ENCODE measurements at regions not wholly inside any gene's neighbourhood (a gene's known extent, or its start where the extent isn't known, plus 50 kb on each side); places are given as distances from the start of the nearest gene placed in this dataset.

DNA sequence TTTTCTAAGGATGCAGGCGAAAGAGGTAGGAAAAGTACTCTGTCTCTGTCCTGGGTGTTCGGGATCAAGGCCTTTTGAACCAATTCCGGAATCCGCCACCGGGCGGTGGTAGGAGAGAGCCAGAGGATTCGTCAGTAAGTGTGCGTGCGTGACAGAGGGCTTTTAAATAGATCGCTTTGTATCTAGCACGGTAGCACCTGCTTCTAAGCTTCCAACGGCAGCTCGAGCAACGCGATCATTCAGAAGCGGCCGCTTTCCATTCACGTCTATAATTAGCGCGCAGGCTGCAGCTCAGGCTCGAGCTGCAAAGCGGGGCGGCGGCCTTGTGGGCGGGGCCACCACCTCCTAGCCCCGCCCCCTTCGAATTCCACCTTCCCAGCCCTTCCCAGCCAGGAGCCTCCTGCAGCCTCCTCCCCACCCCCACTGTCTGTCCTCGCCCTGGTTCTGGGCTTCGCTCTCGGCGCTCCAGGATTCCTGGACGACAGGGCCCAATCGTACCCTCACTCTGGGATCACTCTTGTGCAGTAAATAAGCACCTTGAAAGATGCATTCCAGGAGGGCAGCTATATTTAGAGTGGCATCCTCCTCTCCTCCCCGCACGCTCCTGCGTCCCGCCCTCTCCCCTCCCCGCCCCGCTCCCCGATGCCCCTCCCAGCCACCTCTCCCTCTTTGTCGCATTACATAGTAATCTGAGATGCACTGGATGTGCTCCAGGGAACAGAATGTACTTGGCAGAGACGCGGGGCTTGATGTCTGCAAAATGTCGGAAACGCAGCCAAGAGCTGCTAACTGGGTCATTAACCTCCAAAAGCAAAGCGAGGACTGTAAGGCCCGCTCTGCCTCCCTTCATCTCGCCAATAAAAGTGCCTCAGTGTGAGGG lies 224.1 kb upstream of the TPRG1 start:
- CTCF ChIA-PET = interaction anchor here (18.6 kb wide), 1 partner anchor 1212 kb away, joined by 530 read pairs; no protein-coding TSS in a partner anchor
- POLR2A ChIA-PET = no interaction called here
- TF ChIP-seq, protein P1, sequence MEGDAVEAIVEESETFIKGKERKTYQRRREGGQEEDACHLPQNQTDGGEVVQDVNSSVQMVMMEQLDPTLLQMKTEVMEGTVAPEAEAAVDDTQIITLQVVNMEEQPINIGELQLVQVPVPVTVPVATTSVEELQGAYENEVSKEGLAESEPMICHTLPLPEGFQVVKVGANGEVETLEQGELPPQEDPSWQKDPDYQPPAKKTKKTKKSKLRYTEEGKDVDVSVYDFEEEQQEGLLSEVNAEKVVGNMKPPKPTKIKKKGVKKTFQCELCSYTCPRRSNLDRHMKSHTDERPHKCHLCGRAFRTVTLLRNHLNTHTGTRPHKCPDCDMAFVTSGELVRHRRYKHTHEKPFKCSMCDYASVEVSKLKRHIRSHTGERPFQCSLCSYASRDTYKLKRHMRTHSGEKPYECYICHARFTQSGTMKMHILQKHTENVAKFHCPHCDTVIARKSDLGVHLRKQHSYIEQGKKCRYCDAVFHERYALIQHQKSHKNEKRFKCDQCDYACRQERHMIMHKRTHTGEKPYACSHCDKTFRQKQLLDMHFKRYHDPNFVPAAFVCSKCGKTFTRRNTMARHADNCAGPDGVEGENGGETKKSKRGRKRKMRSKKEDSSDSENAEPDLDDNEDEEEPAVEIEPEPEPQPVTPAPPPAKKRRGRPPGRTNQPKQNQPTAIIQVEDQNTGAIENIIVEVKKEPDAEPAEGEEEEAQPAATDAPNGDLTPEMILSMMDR (IDR thresholded peaks at IDR 0.05; ENCODE audit: control extremely low read depth, extremely low read depth, low read depth, missing control alignments) = no peak
- DNase-seq (ENCODE audit: extremely low spot score) = no peak

DNA sequence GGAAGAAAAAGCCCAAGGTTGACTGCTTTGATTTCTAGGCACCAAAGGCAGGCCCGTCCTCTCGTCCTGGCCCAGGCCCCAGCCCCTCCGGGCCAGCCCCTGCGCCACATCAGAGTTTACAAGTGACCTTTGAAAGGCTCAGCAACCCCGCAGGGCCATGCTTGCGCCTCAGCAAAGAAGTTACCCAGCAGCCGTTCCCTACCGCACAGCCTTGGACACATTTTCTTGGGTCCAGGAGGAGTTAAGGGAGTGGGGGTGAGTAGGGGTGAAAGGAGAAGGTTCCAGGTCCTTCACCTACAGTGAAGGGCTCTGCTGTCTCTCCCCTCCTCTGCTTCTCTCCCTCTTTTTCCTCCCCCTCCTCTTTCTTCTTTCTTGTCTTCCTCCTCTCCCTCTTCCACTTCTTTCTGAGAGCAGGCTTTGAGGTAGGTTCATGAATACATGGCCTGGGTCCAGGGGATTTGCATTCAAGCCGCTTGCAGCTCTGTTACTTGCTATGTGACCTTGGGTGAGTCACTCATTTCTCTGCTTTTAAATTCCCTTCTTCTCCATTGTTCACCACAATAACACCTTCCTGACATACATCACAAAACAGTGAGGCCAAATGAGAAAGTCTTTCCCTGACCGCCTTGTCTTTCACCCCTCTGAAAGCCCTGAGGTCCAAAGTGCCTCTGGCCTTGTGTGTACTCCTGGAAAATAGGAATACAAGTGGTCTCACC lies 223.3 kb upstream of the TPRG1 start:
- no peak for DNase-seq (ENCODE audit: extremely low spot score)
- TF ChIP-seq, protein P1 (IDR thresholded peaks at IDR 0.05; ENCODE audit: control extremely low read depth, extremely low read depth, low read depth, missing control alignments) = no peak
- ChIA-PET CTCF (interaction anchor here (18.6 kb wide), 1 partner anchor 1213 kb away, joined by 530 read pairs; no protein-coding TSS in a partner anchor), POLR2A (no interaction called here)

DNA sequence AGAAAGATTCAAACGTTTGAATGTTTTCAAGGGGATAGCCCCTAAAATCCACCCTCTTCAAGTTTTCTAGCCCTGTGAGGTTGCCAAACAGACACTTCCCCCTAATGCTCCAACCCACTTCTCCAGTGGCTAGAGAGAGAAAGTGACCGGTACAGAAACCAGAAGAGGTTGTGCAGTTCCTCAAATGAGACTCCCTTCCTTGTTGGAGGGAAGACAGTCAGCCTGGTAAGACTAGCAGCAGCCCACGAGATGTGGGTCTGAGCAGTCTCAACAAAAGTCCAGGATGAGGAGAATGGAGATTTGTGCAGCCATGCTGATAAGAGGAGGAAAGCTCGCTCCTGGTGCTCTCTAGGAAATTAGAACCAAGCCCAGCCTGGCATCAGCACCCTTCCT lies 222.8 kb upstream of the TPRG1 start:
- CTCF ChIA-PET = interaction anchor here (18.6 kb wide), 1 partner anchor 1213 kb away, joined by 530 read pairs; no protein-coding TSS in a partner anchor
- DNase-seq (ENCODE audit: extremely low spot score) = no peak
- TF ChIP-seq, protein P1 (IDR thresholded peaks at IDR 0.05; ENCODE audit: control extremely low read depth, extremely low read depth, low read depth, missing control alignments) = no peak
- POLR2A ChIA-PET = no interaction called here

DNA sequence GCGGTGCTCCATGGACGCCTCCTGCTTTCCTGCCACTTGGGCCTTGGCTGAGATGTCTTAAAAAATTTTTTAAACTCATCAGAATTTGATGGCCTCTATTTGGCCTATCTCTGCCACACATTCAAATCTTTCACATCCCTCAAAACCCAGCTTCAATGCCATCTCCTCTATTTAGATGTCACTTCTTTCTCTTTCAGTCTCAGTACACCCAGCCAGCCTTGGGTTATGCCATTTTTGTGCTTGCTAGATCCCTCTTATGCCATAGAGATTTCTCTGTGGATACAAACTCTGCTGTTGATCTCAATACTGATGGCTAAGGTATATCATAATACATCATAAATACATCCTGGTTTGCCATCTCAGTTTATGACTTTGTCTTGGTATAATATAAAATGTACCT lies 222.3 kb upstream of the TPRG1 start:
- ChIA-PET CTCF (interaction anchor here (18.6 kb wide), 1 partner anchor 1214 kb away, joined by 530 read pairs; no protein-coding TSS in a partner anchor), POLR2A (no interaction called here)
- no peak for DNase-seq (ENCODE audit: extremely low spot score)
- TF ChIP-seq, protein P1 (IDR thresholded peaks at IDR 0.05; ENCODE audit: control extremely low read depth, extremely low read depth, low read depth, missing control alignments) = no peak

DNA sequence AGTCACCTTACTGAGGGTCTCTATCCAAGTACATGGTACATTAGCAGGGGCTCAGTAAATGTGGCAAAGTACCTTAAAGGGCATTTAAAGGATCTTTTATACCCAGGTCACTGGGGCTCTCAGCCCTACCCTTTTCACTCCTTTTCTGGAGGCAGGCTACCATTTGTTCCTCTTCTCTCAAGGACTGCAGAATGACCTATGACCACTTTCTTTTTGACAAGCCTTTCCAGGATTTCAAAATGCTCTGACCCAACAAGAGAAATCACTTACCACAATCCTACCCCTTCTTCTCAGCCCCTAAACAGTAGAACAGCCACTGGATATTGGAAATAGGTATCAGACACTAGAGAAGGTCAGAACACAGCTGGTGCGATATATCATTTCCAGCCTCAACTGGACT lies 221.8 kb upstream of the TPRG1 start:
- ChIA-PET POLR2A (no interaction called here), CTCF (interaction anchor here (18.6 kb wide), 1 partner anchor 1214 kb away, joined by 530 read pairs; no protein-coding TSS in a partner anchor)
- TF ChIP-seq, protein P1 (IDR thresholded peaks at IDR 0.05; ENCODE audit: control extremely low read depth, extremely low read depth, low read depth, missing control alignments) = no peak
- DNase-seq (ENCODE audit: extremely low spot score) = no peak

DNA sequence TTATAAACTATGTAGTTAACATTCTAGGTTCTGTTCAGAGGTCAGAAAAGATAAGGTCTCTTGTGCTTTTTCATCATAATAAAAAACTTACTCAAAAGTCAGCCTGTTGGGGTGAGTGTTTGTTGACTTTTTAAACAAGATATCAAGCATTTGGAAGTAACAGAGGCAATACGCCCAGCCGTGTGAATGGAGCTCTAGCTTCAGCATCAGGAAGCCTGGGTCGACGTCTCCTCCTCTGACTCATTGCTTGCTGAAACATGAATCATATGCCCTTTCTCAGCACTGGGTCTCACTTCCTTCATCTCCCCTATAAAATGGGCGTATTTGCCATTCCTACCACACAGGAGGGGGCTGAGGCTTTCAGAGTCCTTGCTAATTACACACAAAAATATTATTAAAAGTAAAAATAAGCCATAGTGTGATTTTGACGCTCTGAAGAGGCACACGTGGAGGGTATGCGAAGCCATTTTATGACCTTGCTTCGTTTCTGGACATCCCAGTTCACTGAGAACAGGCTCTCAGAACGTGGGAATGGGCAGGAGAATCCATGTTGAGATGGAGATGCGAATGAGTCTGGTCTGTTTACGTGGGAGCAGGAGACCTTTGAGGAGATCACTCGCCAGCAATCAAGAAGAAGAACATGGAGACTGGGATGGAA lies 220.8 kb upstream of the TPRG1 start:
- DNase-seq (ENCODE audit: extremely low spot score) = no peak
- POLR2A ChIA-PET = no interaction called here
- TF ChIP-seq, protein P1 (IDR thresholded peaks at IDR 0.05; ENCODE audit: control extremely low read depth, extremely low read depth, low read depth, missing control alignments) = no peak
- CTCF ChIA-PET = interaction anchor here (18.6 kb wide), 1 partner anchor 1215 kb away, joined by 530 read pairs; no protein-coding TSS in a partner anchor

Data from GM10248 (cell line).